Mesothelial cell of epicardium (in vitro differentiated cells): ENCODE measurements at regions not wholly inside any gene's neighbourhood (a gene's known extent, or its start where the extent isn't known, plus 50 kb on each side); places are given as distances from the start of the nearest gene placed in this dataset.

Source experiments
- DNase-seq, 2 experiments: peaks; one replicate each; pipeline ENCODE4 v3.0.0; 2021; ENCODE audit warnings: low spot score in 2 of 2; ENCODE audit not compliant: unreplicated experiment in 2 of 2
- H3K27ac Mint-ChIP-seq: 2 replicates; pipeline ENCODE4 v1.8.0; 2021; ENCODE audit warnings: mixed read lengths
- H3K27me3 Mint-ChIP-seq: 2 replicates; pipeline ENCODE4 v1.8.0; 2021; ENCODE audit warnings: low read depth, mixed read lengths
- H3K36me3 Mint-ChIP-seq: 2 replicates; pipeline ENCODE4 v1.8.0; 2021; ENCODE audit warnings: mixed read lengths
- H3K4me1 Mint-ChIP-seq: 2 replicates; pipeline ENCODE4 v1.8.0; 2021; ENCODE audit warnings: mixed read lengths
- H3K4me3 Mint-ChIP-seq: 2 replicates; pipeline ENCODE4 v1.8.0; 2021; ENCODE audit warnings: mild to moderate bottlenecking, moderate library complexity, mixed read lengths
- H3K9me3 Mint-ChIP-seq: 2 replicates; pipeline ENCODE4 v1.8.0; 2021; ENCODE audit warnings: mixed read lengths
- CTCF ChIP-seq: fragments of 200-600 bp; sonication (generic); IDR thresholded peaks from one replicate; pipeline ENCODE4 v1.5.0; 2021; ENCODE audit warnings: antibody characterized with exemption; ENCODE audit not compliant: unreplicated experiment

GRCh38 chr2:240286596-240286995 lies 146.1 kb upstream of the OTOS start:
- Mint-ChIP-seq H3K36me3 (no peaks in the 10 kb centered on the region), H3K27me3 (peaks cover 18% of the 10 kb centered on the region), H3K9me3 (peaks cover under 1% of the 10 kb centered on the region), H3K4me1 (peaks cover 3% of the 10 kb centered on the region), H3K27ac (no peak overlapping the region), H3K4me3 (no peak overlapping the region)
- no peak for TF ChIP-seq CTCF
- peak in 1 of 2 experiments; percentile 27 for DNase-seq

GRCh38 chr2:240287011-240287410 lies 146.6 kb upstream of the OTOS start:
- no peaks in the 10 kb centered on the region for H3K36me3 Mint-ChIP-seq
- no peak overlapping the region for H3K4me3 Mint-ChIP-seq
- TF ChIP-seq CTCF = no peak
- H3K27ac Mint-ChIP-seq = no peak overlapping the region
- peaks cover 3% of the 10 kb centered on the region for H3K4me1 Mint-ChIP-seq
- H3K27me3 Mint-ChIP-seq = peaks cover 13% of the 10 kb centered on the region
- H3K9me3 Mint-ChIP-seq = no peaks in the 10 kb centered on the region
- DNase-seq = no peak

GRCh38 chr2:240287496-240288086 lies 147.1 kb upstream of the OTOS start:
- no peak overlapping the region for H3K27ac Mint-ChIP-seq
- TF ChIP-seq CTCF = no peak
- H3K27me3 Mint-ChIP-seq = peaks cover 10% of the 10 kb centered on the region
- H3K9me3 Mint-ChIP-seq = no peaks in the 10 kb centered on the region
- H3K4me1 Mint-ChIP-seq = peaks cover 6% of the 10 kb centered on the region
- H3K36me3 Mint-ChIP-seq = no peaks in the 10 kb centered on the region
- H3K4me3 Mint-ChIP-seq = no peak overlapping the region
- peak in 1 of 2 experiments; percentile 30 for DNase-seq

GRCh38 chr2:240288087-240288521 lies 147.4 kb upstream of the GPC1 start:
- Mint-ChIP-seq H3K4me1 (peaks cover 8% of the 10 kb centered on the region), H3K27ac (no peak overlapping the region), H3K9me3 (no peaks in the 10 kb centered on the region), H3K36me3 (no peaks in the 10 kb centered on the region), H3K27me3 (peaks cover 7% of the 10 kb centered on the region), H3K4me3 (no peak overlapping the region)
- no peak for DNase-seq
- TF ChIP-seq CTCF = no peak

- TF ChIP-seq CTCF = no peak
- no peak for DNase-seq
- Mint-ChIP-seq H3K36me3 (no peaks in the 10 kb centered on the region), H3K9me3 (no peaks in the 10 kb centered on the region), H3K4me3 (no peak overlapping the region), H3K27ac (no peak overlapping the region), H3K27me3 (peaks cover 5% of the 10 kb centered on the region), H3K4me1 (peaks cover 13% of the 10 kb centered on the region)
Measured at GRCh38 chr2:240289701-240290431, 145.6 kb upstream of the GPC1 start.
